ENCODE measurements at regions not wholly inside any gene's neighbourhood (a gene's known extent, or its start where the extent isn't known, plus 50 kb on each side); places are given as distances from the start of the nearest gene placed in this dataset.

DNA sequence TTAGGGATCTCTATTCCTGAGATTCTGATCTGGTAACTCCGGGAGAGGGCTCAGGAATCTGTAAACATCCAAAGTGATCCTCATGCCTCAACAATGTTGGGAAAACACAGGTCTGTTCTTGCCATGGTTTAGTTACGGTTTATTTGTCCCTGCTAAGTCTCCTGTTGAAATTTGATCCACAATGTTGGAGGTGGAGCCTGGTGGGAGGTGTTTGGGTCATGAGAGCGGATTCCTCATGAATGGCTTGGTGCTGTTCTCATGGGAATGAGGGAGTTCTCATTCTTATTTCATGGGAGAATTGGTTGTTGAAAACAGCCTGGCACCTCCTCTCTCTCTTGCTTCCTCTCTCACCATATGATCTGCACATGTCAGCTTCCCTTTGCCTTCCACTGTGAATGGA, 608.6 kb upstream of the GOT2 start:
- no peak for TF ChIP-seq CTCF (IDR thresholded peaks at IDR 0.05)
- TF ChIP-seq POLR2A (IDR thresholded peaks at IDR 0.05; ENCODE audit: low read depth), result no peak
- TF ChIP-seq POLR2AphosphoS5 (IDR thresholded peaks at IDR 0.05), result no peak
